ENCODE measurements at regions not wholly inside any gene's neighbourhood (a gene's known extent, or its start where the extent isn't known, plus 50 kb on each side); places are given as distances from the start of the nearest gene placed in this dataset.

DNA sequence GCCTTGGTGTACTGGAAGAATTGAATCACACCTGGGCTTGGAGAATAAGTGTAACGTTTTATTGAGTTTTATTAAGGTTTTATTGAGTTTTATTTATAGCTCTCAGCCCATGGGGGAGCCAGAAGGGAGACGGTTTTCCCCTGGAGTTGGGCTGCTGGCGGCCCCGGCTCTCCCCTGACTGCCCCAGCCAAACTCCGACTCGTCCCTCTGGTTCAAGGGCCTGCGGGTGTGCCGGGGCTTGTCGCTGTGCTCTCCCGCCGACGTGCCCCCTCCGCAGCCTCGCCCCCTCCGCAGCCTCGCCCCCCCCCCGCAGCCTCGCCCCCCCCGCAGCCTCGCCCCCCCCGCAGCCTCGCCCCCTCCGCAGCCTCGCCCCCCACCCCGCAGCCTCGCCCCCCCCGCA, 326.1 kb upstream of the RTL1 start:
- TF ChIP-seq, protein P1, sequence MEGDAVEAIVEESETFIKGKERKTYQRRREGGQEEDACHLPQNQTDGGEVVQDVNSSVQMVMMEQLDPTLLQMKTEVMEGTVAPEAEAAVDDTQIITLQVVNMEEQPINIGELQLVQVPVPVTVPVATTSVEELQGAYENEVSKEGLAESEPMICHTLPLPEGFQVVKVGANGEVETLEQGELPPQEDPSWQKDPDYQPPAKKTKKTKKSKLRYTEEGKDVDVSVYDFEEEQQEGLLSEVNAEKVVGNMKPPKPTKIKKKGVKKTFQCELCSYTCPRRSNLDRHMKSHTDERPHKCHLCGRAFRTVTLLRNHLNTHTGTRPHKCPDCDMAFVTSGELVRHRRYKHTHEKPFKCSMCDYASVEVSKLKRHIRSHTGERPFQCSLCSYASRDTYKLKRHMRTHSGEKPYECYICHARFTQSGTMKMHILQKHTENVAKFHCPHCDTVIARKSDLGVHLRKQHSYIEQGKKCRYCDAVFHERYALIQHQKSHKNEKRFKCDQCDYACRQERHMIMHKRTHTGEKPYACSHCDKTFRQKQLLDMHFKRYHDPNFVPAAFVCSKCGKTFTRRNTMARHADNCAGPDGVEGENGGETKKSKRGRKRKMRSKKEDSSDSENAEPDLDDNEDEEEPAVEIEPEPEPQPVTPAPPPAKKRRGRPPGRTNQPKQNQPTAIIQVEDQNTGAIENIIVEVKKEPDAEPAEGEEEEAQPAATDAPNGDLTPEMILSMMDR (IDR thresholded peaks at IDR 0.05; ENCODE audit: extremely low read depth in 1 of 2, insufficient read depth in 1 of 2, low read depth in 1 of 2, low read length in 2 of 2), result no peak
- no peak for TF ChIP-seq POLR2AphosphoS5 (IDR thresholded peaks at IDR 0.05; ENCODE audit: insufficient read depth, low read depth, low read length)
- TF ChIP-seq EZH2 (IDR thresholded peaks at IDR 0.05; ENCODE audit: borderline replicate concordance, low read depth, low read length, severe bottlenecking), result no peak
- no peak for TF ChIP-seq POLR2A (IDR thresholded peaks at IDR 0.05; ENCODE audit: low read depth, low read length)
- TF ChIP-seq, protein P2, sequence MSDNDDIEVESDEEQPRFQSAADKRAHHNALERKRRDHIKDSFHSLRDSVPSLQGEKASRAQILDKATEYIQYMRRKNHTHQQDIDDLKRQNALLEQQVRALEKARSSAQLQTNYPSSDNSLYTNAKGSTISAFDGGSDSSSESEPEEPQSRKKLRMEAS (IDR thresholded peaks at IDR 0.05; ENCODE audit: insufficient read depth, insufficient read length), result no peak
- no peak for TF ChIP-seq JUN (IDR thresholded peaks at IDR 0.05; ENCODE audit: borderline replicate concordance, insufficient read depth, insufficient read length, low read depth)

Data from endothelial cell of umbilical vein (primary cell).